Glomerular visceral epithelial cell (primary cell): ENCODE measurements at regions not wholly inside any gene's neighbourhood (a gene's known extent, or its start where the extent isn't known, plus 50 kb on each side); places are given as distances from the start of the nearest gene placed in this dataset.

Experiments used
- DNase-seq: peaks from one replicate; pipeline ENCODE4 v3.0.0-alpha.2; 2016; ENCODE audit errors: extremely low spot score

- no peak for DNase-seq
Observed at GRCh38 chr3:146914409-146914808, 309.3 kb upstream of the PLSCR5 start.

GRCh38 chr3:146912241-146913015 lies 307.3 kb upstream of the PLSCR5 start:
- DNase-seq, result no peak

GRCh38 chr3:146903927-146904326 lies 298.8 kb upstream of the PLSCR5 start:
- no peak for DNase-seq

GRCh38 chr3:146899171-146899570 lies 294.0 kb upstream of the PLSCR5 start:
- DNase-seq, result no peak

- DNase-seq, result no peak
Observed at GRCh38 chr3:146896711-146897110, 291.6 kb upstream of the PLSCR5 start.

- no peak for DNase-seq
Observed at GRCh38 chr3:146895026-146895749, 290.0 kb upstream of the PLSCR5 start.

GRCh38 chr3:146894406-146894805 lies 289.3 kb upstream of the PLSCR5 start:
- DNase-seq, result no peak

GRCh38 chr3:146892041-146892440 lies 286.9 kb upstream of the PLSCR5 start:
- DNase-seq, result no peak

GRCh38 chr3:146889626-146890025 lies 284.5 kb upstream of the PLSCR5 start:
- DNase-seq, result no peak

GRCh38 chr3:146888176-146888575 lies 283.0 kb upstream of the PLSCR5 start:
- no peak for DNase-seq

- DNase-seq, result no peak
Observed at GRCh38 chr3:146884721-146885120, 279.6 kb upstream of the PLSCR5 start.

- no peak for DNase-seq
Observed at GRCh38 chr3:146884296-146884695, 279.1 kb upstream of the PLSCR5 start.

- DNase-seq, result no peak
Observed at GRCh38 chr3:146883288-146883687, 278.1 kb upstream of the PLSCR5 start.

- DNase-seq, result no peak
Observed at GRCh38 chr3:146881966-146882760, 277.0 kb upstream of the PLSCR5 start.

- DNase-seq, result no peak
Observed at GRCh38 chr3:146881356-146881755, 276.2 kb upstream of the PLSCR5 start.

GRCh38 chr3:146873748-146874147 lies 268.6 kb upstream of the PLSCR5 start:
- DNase-seq, result no peak

GRCh38 chr3:146865175-146865755 lies 260.1 kb upstream of the PLSCR5 start:
- DNase-seq, result no peak

- no peak for DNase-seq
Observed at GRCh38 chr3:146861262-146861661, 256.1 kb upstream of the PLSCR5 start.

GRCh38 chr3:146854523-146854922 lies 249.4 kb upstream of the PLSCR5 start:
- no peak for DNase-seq

- DNase-seq, result no peak
Observed at GRCh38 chr3:146851665-146852064, 246.5 kb upstream of the PLSCR5 start.

- no peak for DNase-seq
Observed at GRCh38 chr3:146845361-146845760, 240.2 kb upstream of the PLSCR5 start.

GRCh38 chr3:146843476-146843875 lies 238.3 kb upstream of the PLSCR5 start:
- no peak for DNase-seq
